ENCODE measurements at regions not wholly inside any gene's neighbourhood (a gene's known extent, or its start where the extent isn't known, plus 50 kb on each side); places are given as distances from the start of the nearest gene placed in this dataset.

GRCh38 chr4:66667249-66667648 is 878.1 kb downstream of the CENPC start:
- no peak for DNase-seq

- no peak for DNase-seq
Measured at GRCh38 chr4:66662620-66663019, 882.7 kb downstream of the CENPC start.

DNA sequence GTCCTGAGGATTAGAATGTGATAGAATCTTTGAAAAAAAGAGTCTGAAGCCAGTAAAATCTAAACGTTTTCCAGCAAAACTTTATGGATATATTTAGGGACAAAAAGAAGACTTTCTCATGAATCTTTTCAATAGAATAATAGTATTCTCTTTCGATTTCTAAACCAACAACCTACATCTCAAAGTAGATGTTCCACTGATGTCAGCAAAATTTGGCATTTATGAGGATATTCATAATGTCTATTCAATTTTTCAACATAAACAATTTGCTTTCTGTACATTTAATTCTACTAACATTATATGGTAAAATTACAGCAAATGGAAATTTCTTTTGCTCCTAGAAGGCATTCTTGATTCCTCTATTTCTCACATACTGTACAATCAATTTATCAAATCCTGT is 886.5 kb downstream of the CENPC start:
- DNase-seq: no peak

DNA sequence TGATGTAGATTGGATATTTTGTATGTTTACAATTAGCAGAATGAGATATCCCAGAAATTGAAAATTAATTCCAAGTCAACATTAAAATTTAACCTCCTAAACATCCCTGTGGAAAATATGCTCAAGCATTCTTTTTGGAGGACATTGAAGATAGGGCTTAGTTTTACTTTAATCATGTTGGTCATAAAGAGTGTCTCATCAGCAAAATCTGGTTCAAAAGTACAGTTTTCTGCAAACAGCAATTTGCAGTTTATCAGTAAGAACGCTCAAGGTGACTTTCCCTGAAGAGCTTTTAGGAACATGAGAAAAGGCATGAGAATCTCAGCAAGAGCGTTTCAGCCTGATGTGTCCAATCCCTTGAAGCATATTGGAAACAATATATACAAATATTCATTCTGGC is 889.8 kb downstream of the CENPC start:
- DNase-seq: no peak

- no peak for DNase-seq
Measured at GRCh38 chr4:66653937-66654336, 891.4 kb downstream of the CENPC start.

- no peak for DNase-seq
Measured at GRCh38 chr4:66649236-66649635, 896.1 kb downstream of the CENPC start.

DNA sequence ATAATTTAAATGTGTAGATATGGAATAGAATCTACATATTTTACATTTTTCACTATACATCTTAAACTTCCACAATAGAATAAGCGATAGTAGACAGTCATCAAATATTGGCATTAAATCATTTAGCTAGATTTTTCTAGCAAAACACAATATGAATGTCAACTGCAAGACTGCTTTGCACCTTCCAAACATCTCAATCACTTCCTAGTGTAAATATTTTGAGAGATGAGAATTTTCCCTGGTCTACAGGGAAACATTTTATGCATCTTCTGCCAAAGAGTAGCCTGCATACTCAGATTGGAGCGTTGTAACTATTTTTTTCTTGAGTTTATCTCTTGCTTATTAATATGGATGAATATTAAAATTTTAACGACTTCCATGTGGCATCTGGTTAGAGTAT is 897.4 kb downstream of the CENPC start:
- DNase-seq: no peak

GRCh38 chr4:66647476-66647875 is 897.8 kb downstream of the CENPC start:
- DNase-seq: no peak

GRCh38 chr4:66640233-66640990 is 904.9 kb downstream of the CENPC start:
- no peak for DNase-seq

GRCh38 chr4:66639361-66639760 is 905.9 kb downstream of the CENPC start:
- no peak for DNase-seq

DNA sequence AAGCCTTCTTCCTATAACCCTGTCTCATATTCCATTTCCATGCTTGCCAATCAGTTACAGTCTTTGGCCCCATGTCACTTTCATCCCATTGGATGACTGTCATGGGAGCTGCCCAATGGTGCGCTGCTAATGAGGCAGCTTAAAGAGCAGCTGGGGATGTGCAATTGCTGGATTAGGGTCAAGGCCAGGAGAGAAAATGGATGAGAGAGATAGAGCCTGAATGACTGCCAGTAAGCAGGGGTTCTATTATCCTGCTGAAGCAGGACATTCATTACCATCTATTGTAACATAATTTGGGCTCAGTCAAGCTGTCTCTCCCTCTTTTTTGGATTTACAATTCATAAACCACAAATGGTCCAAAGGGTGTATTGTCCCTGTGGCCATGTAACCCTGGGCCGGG is 909.0 kb downstream of the CENPC start:
- no peak for DNase-seq

GRCh38 chr4:66633477-66633876 is 911.8 kb downstream of the CENPC start:
- no peak for DNase-seq

DNA sequence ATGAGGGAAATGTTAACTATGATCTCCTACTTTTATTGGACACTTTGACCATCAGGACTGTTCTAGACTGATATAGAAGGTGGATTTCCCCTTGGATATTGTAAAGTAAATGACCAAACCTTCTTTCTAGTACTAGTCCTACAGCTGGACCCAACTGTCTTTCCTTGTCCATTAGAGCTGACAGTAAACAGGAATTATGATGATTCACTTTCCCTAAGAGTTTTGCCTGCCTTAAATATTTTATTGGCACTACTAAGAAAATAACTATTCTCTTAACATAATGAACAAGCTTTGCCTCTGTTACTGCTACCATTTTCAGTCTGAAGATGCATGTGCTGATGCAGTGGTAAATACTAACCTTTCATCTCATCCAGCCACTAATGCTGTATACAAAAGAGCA is 915.4 kb downstream of the CENPC start:
- no peak for DNase-seq

DNA sequence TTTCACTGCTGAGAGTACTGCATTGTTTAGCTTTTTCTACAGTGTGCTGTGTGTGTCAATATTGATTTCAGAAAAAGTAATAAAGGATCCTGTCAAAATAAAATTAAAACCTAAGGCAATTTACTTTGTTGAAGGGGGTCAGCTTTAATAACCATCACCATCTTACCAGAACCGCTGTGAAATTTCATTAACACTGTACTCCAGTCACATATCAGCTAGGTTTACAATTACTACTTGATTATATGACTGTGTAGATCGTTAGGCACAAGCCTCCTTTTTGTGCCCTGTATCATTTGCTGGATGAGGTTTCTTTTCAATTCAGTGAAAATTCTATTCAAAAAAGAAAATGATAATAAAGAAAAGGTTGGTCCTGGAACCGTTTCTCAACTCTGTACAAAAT is 917.2 kb downstream of the CENPC start:
- no peak for DNase-seq

DNA sequence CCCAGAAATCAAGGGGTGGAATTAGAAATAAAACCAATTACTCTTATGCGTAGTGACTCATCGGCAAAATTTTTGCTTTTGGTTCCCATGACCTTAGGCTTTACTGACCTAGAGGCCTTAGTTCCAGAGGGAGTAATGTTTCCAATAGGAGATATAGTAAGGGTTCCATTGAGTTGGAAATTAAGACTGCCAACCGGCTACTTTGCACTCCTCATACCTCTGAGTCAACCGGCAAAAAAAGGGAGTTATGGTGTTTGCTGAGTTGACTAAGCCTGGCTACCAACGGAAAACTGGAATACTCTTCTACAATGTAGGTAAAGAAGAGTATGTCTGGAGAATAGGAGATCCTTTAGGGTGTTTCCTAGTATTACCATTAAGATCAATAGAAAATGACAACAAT is 919.8 kb downstream of the CENPC start:
- no peak for DNase-seq

DNA sequence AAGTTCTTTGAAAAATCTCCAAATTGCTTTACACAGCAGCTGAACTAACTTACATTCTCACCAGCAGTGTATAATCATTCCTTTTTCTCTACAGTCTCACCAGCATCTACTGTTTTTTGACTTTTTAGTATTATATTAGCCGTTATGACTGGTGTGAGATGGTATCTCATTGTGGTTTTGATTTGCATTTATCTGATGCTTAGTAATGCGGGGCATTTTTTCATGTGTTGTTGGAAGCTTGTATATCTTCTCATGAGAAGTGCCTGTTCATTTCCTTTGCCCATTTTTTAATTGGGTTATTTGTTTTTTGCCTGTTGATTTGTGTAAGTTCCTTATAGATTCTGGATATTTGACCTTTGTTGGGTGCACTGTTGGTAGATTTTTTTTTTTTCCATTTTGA is 931.7 kb downstream of the CENPC start:
- no peak for DNase-seq

- DNase-seq: no peak
Measured at GRCh38 chr4:66609014-66609413, 936.3 kb downstream of the CENPC start.

- no peak for DNase-seq
Measured at GRCh38 chr4:66606908-66607307, 936.6 kb upstream of the EPHA5 start.

DNA sequence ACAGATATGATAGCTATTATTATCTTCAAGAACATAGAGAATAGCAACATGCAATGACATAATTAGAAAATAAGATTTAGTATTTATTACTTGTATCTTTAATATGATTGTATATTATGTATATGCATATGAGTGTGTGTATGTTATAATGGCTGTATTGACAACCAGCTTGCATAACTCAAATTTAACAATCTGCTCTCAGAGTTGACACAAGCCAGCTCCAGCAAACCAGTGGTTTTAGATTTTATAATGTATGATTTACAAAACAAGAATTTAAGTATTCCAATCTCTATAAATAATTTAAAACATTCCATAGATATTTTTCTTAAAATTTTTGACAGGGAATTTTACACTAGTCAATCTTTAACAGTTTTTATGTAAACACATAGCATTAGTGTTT is 935.9 kb upstream of the EPHA5 start:
- no peak for DNase-seq

- DNase-seq: no peak
Measured at GRCh38 chr4:66604192-66604591, 933.9 kb upstream of the EPHA5 start.

DNA sequence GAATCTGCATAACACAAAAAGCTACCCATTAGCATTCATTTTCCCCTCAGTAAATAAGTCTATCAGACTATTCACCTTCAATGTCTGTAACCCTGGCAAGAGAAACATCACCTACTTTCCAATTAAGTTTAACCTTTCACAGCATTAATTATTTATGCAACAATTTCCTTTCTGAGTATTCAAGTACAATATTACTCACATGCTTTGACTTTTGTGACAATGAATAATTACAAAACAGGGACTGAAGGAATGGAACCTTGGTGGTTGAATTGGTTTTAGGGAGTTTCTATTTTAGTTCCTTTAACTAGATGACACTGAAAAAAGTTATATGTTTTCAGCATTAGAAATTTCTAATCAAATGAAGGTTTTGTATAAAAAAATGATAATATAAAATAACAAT is 932.3 kb upstream of the EPHA5 start:
- DNase-seq: no peak

- no peak for DNase-seq
Measured at GRCh38 chr4:66591968-66592367, 921.7 kb upstream of the EPHA5 start.

GRCh38 chr4:66590488-66591215 is 920.4 kb upstream of the EPHA5 start:
- no peak for DNase-seq

- DNase-seq: no peak
Measured at GRCh38 chr4:66589183-66589582, 918.9 kb upstream of the EPHA5 start.

DNA sequence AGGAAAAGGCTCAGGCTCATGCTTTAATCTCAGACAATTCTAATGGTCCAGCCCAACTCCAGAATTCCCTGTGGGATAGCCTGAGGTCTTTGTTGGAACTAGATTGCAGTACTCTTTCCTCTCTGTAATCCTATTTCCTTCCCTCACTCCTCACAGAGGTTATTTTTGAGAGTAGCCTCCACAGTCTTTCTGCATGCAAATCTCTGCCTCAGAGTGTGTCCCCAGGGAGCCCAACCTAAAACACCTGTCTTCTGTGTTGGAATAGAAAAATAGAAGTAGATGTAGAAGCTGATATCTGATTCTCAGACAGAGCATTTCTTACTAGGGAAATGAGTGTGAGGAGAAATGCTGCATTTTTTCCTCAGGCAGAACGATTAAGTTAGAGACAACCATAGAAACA is 915.5 kb upstream of the EPHA5 start:
- no peak for DNase-seq
